ENCODE measurements at regions not wholly inside any gene's neighbourhood (a gene's known extent, or its start where the extent isn't known, plus 50 kb on each side); places are given as distances from the start of the nearest gene placed in this dataset.

DNA sequence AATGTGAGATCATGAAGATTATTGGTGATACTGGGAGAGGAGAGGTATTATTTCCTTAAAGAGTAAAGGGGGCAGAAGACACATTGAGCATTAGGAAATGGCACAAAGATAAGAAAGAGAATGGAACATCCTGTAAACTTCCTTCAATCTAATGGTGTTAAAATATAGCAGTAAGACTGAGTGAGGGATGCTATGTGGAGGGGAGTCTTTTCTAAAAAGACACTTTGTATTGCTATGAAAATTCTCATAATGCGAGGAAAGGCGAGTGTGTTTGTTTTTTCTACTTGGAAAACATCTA, 405.2 kb downstream of the ARL4A start:
- no TSS peak for BruUV-seq (replicated peaks)
- Mint-ChIP-seq H3K4me1 (ENCODE audit: low read depth, unreplicated experiment) (no peaks in the 10 kb centered on the region), H3K27me3 (ENCODE audit: unreplicated experiment) (no peaks in the 10 kb centered on the region), H3K9me3 (ENCODE audit: low read depth, unreplicated experiment) (peaks cover 4% of the 10 kb centered on the region), H3K27ac (ENCODE audit: unreplicated experiment) (no peak overlapping the region), H3K4me3 (ENCODE audit: low read depth, unreplicated experiment) (no peak overlapping the region), H3K36me3 (ENCODE audit: insufficient read depth, unreplicated experiment) (no peaks in the 10 kb centered on the region)
- CTCF ChIA-PET, result no interaction called here
- no peak for DNase-seq
- intact Hi-C loops (cut with micrococcal nuclease; ENCODE audit: unreplicated experiment), result no loop called here
- TF ChIP-seq, protein P1, sequence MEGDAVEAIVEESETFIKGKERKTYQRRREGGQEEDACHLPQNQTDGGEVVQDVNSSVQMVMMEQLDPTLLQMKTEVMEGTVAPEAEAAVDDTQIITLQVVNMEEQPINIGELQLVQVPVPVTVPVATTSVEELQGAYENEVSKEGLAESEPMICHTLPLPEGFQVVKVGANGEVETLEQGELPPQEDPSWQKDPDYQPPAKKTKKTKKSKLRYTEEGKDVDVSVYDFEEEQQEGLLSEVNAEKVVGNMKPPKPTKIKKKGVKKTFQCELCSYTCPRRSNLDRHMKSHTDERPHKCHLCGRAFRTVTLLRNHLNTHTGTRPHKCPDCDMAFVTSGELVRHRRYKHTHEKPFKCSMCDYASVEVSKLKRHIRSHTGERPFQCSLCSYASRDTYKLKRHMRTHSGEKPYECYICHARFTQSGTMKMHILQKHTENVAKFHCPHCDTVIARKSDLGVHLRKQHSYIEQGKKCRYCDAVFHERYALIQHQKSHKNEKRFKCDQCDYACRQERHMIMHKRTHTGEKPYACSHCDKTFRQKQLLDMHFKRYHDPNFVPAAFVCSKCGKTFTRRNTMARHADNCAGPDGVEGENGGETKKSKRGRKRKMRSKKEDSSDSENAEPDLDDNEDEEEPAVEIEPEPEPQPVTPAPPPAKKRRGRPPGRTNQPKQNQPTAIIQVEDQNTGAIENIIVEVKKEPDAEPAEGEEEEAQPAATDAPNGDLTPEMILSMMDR (IDR thresholded peaks at IDR 0.05; ENCODE audit: unreplicated experiment), result no peak

DNA sequence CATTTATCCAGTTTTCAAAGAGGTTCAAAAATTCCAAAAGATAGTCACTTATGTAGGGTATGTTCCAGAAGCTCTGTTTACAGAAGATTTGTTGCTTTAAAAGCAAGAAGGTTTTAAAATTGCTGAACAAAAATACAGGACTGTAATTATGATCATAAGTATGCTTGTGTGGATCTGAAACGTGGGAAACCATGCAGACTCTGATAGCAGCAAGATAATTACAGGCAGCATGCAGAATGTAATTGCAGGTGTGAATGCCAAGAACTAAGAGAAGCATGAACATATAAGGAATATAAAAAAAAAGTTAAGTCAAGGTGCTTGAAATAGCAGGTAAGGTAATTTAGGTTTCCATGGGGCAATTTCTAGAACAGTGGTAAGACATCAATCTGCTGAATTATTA, 405.7 kb downstream of the ARL4A start:
- intact Hi-C loops (cut with micrococcal nuclease; ENCODE audit: unreplicated experiment), result no loop called here
- Mint-ChIP-seq H3K9me3 (ENCODE audit: low read depth, unreplicated experiment) (peaks cover 2% of the 10 kb centered on the region), H3K4me3 (ENCODE audit: low read depth, unreplicated experiment) (no peak overlapping the region), H3K27ac (ENCODE audit: unreplicated experiment) (no peak overlapping the region), H3K4me1 (ENCODE audit: low read depth, unreplicated experiment) (no peaks in the 10 kb centered on the region), H3K36me3 (ENCODE audit: insufficient read depth, unreplicated experiment) (no peaks in the 10 kb centered on the region), H3K27me3 (ENCODE audit: unreplicated experiment) (no peaks in the 10 kb centered on the region)
- no peak for DNase-seq
- BruUV-seq (replicated peaks), result no TSS peak
- TF ChIP-seq, protein P1 (IDR thresholded peaks at IDR 0.05; ENCODE audit: unreplicated experiment), result no peak
- CTCF ChIA-PET, result no interaction called here

DNA sequence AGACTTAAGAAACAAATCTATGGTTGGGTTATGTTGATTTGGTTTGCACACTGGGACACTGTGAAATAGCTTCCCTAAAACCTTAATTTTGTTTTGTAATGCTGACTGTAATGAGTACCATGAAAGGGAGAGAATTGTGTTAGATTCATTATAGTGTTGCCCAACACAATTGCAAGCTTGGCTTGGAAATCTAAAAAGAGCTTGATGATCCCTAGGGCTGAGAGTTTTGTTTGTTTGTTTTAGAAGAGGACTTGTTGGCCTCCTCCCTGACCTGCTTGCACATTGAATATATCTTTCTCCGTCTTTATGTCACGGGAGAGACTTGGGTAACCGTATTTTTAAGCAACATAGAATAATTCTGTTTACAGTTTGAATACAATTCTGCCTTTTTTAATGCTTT, 410.1 kb downstream of the ARL4A start:
- CTCF ChIA-PET, result no interaction called here
- no peak for DNase-seq
- no peaks in the 10 kb centered on the region for H3K27me3 Mint-ChIP-seq (ENCODE audit: unreplicated experiment)
- no peak overlapping the region for H3K27ac Mint-ChIP-seq (ENCODE audit: unreplicated experiment)
- BruUV-seq (replicated peaks), result no TSS peak
- TF ChIP-seq, protein P1 (IDR thresholded peaks at IDR 0.05; ENCODE audit: unreplicated experiment), result no peak
- intact Hi-C loops (cut with micrococcal nuclease; ENCODE audit: unreplicated experiment), result no loop called here
- H3K4me1 Mint-ChIP-seq (ENCODE audit: low read depth, unreplicated experiment), result no peaks in the 10 kb centered on the region
- H3K9me3 Mint-ChIP-seq (ENCODE audit: low read depth, unreplicated experiment), result no peaks in the 10 kb centered on the region
- H3K4me3 Mint-ChIP-seq (ENCODE audit: low read depth, unreplicated experiment), result no peak overlapping the region
- no peaks in the 10 kb centered on the region for H3K36me3 Mint-ChIP-seq (ENCODE audit: insufficient read depth, unreplicated experiment)

DNA sequence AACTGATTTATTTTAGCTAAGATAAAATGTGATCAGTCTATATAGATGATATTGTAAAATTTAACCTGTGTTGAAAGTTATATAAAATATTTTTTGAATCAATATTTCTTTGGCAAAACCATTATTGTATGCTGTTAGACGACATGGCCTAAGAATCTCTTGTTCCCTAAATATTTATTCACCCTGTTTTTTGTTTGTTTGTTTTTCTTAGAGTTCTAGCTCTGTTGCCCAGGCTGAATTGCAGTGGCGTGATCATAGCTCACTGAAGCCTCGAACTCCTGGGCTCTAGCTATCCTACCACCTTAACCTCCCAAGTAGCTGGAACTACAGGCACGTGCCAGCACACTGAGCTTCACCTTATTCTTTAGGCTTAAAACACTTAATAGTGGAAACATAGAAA, 410.7 kb downstream of the ARL4A start:
- Mint-ChIP-seq H3K27me3 (ENCODE audit: unreplicated experiment) (no peaks in the 10 kb centered on the region), H3K4me1 (ENCODE audit: low read depth, unreplicated experiment) (no peaks in the 10 kb centered on the region), H3K4me3 (ENCODE audit: low read depth, unreplicated experiment) (no peak overlapping the region), H3K9me3 (ENCODE audit: low read depth, unreplicated experiment) (no peaks in the 10 kb centered on the region), H3K27ac (ENCODE audit: unreplicated experiment) (no peak overlapping the region), H3K36me3 (ENCODE audit: insufficient read depth, unreplicated experiment) (no peaks in the 10 kb centered on the region)
- no TSS peak for BruUV-seq (replicated peaks)
- TF ChIP-seq, protein P1 (IDR thresholded peaks at IDR 0.05; ENCODE audit: unreplicated experiment), result no peak
- DNase-seq, result no peak
- intact Hi-C loops (cut with micrococcal nuclease; ENCODE audit: unreplicated experiment), result no loop called here
- CTCF ChIA-PET, result no interaction called here
